ENCODE measurements at regions not wholly inside any gene's neighbourhood (a gene's known extent, or its start where the extent isn't known, plus 50 kb on each side); places are given as distances from the start of the nearest gene placed in this dataset.

- Histone ChIP-seq H3K27ac (no peak overlapping the region), H3K36me3 (no peaks in the 10 kb centered on the region), H3K27me3 (no peaks in the 10 kb centered on the region), H3K4me1 (no peaks in the 10 kb centered on the region), H3K9me3 (no peaks in the 10 kb centered on the region), H3K4me3 (no peak overlapping the region)
- TF ChIP-seq CTCF (IDR thresholded peaks at IDR 0.05) (no peak), EP300 (IDR thresholded peaks at IDR 0.05) (no peak), POLR2A (IDR thresholded peaks at IDR 0.05) (no peak)
- 67 to 77% methylated on average over 8 of the region's 8 CpGs for WGBS, 2 donors
- DNase-seq (ENCODE audit: low spot score in 2 of 2), result no peak
These were observed 377.0 kb downstream of the OLFM4 start for GRCh38 chr13:53405616-53406015.

- no peak overlapping the region for H3K4me3 ChIP-seq
- H3K27ac ChIP-seq, result no peak overlapping the region
- H3K36me3 ChIP-seq, result no peaks in the 10 kb centered on the region
- no peaks in the 10 kb centered on the region for H3K9me3 ChIP-seq
- H3K4me1 ChIP-seq, result no peaks in the 10 kb centered on the region
- WGBS, 2 donors, result 80 to 86% methylated on average over 8 of the region's 8 CpGs
- TF ChIP-seq CTCF (IDR thresholded peaks at IDR 0.05) (no peak), POLR2A (IDR thresholded peaks at IDR 0.05) (no peak), EP300 (IDR thresholded peaks at IDR 0.05) (no peak)
- no peak for DNase-seq (ENCODE audit: low spot score in 2 of 2)
- H3K27me3 ChIP-seq, result no peaks in the 10 kb centered on the region
These were observed 379.7 kb downstream of the OLFM4 start for GRCh38 chr13:53408306-53408705.

GRCh38 chr13:53408847-53409568, 380.4 kb downstream of the OLFM4 start:
- Histone ChIP-seq H3K27ac (no peak overlapping the region), H3K9me3 (no peaks in the 10 kb centered on the region), H3K4me3 (no peak overlapping the region), H3K27me3 (no peaks in the 10 kb centered on the region), H3K36me3 (no peaks in the 10 kb centered on the region), H3K4me1 (no peaks in the 10 kb centered on the region)
- DNase-seq (ENCODE audit: low spot score in 2 of 2), result no peak
- WGBS, 2 donors, result 94 to 95% methylated on average over 15 to 23 of the region's 24 CpGs
- TF ChIP-seq POLR2A (IDR thresholded peaks at IDR 0.05), result no peak

- Histone ChIP-seq H3K4me3 (no peak overlapping the region), H3K9me3 (no peaks in the 10 kb centered on the region), H3K27me3 (no peaks in the 10 kb centered on the region), H3K36me3 (no peaks in the 10 kb centered on the region), H3K27ac (no peak overlapping the region), H3K4me1 (no peaks in the 10 kb centered on the region)
- DNase-seq (ENCODE audit: low spot score in 2 of 2), result no peak
- TF ChIP-seq POLR2A (IDR thresholded peaks at IDR 0.05) (no peak), EP300 (IDR thresholded peaks at IDR 0.05) (no peak), CTCF (IDR thresholded peaks at IDR 0.05) (no peak)
- WGBS, 2 donors, result 47 to 50% methylated on average over 1 of the region's 1 CpG
These were observed 382.9 kb downstream of the OLFM4 start for GRCh38 chr13:53411463-53411862.

GRCh38 chr13:53415135-53415534, 386.5 kb downstream of the OLFM4 start:
- no peak for DNase-seq (ENCODE audit: low spot score in 2 of 2)
- 78 to 84% methylated on average over 2 of the region's 2 CpGs for WGBS, 2 donors
- no peak for TF ChIP-seq CTCF (IDR thresholded peaks at IDR 0.05)
- no peak for TF ChIP-seq POLR2A (IDR thresholded peaks at IDR 0.05)
- TF ChIP-seq EP300 (IDR thresholded peaks at IDR 0.05), result no peak

DNA sequence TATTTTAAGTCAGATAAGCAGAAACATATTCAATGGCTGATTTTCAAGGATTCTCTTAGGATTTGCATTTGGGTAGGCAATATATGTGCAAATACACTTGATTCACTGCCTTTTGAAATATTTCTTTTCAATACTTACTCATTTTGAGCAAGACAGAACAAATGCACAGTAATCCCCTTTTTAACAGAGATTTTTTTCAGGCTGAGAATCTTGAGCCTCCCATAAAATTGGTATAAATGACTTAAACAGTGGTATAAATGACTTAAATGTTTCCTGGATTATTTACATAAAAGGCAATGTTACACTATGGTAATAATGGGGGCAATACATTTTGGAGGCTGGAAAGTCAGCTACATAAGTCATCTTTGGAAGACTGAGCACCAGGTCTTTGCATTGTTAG, 389.0 kb downstream of the OLFM4 start:
- no peak for TF ChIP-seq EP300 (IDR thresholded peaks at IDR 0.05)
- no peak for TF ChIP-seq CTCF (IDR thresholded peaks at IDR 0.05)
- no peak for TF ChIP-seq POLR2A (IDR thresholded peaks at IDR 0.05)

More at GRCh38 chr13:53415135-53415534, 386.5 kb downstream of the OLFM4 start:
- no peaks in the 10 kb centered on the region for H3K27me3 ChIP-seq
- H3K9me3 ChIP-seq, result no peaks in the 10 kb centered on the region
- H3K4me3 ChIP-seq, result no peak overlapping the region
- H3K27ac ChIP-seq, result no peak overlapping the region
- H3K36me3 ChIP-seq, result no peaks in the 10 kb centered on the region
- no peaks in the 10 kb centered on the region for H3K4me1 ChIP-seq

More for the DNA sequence above, 389.0 kb downstream of the OLFM4 start:
- Histone ChIP-seq H3K36me3 (no peaks in the 10 kb centered on the region), H3K27ac (no peak overlapping the region), H3K4me1 (no peaks in the 10 kb centered on the region), H3K27me3 (no peaks in the 10 kb centered on the region), H3K9me3 (no peaks in the 10 kb centered on the region), H3K4me3 (no peak overlapping the region)
- no peak for DNase-seq (ENCODE audit: low spot score in 2 of 2)

Data from tibial nerve (tissue), 4 donors.